Peyer's patch (tissue), 4 donors: ENCODE measurements at regions not wholly inside any gene's neighbourhood (a gene's known extent, or its start where the extent isn't known, plus 50 kb on each side); places are given as distances from the start of the nearest gene placed in this dataset.

Experiments used
- CTCF ChIP-seq, 6 experiments: fragments of 450-650 bp in 4 of 6; fragments of 200-600 bp in 2 of 6; sonication (generic) in 1 of 6; IDR thresholded peaks; one replicate each; pipeline ENCODE4 v1.5.1; 2017 to 2019; ENCODE audit warnings: antibody characterized with exemption in 6 of 6, mild to moderate bottlenecking in 3 of 6, moderate library complexity in 1 of 6
- POLR2A ChIP-seq, 2 donors: fragments of 450-650 bp; IDR thresholded peaks; one replicate each; pipeline ENCODE4 v1.5.1; 2017; ENCODE audit warnings: antibody characterized with exemption in 2 of 2, mild to moderate bottlenecking in 2 of 2, moderate library complexity in 2 of 2

GRCh38 chr10:89837165-89838043 lies 136.0 kb downstream of the KIF20B start:
- TF ChIP-seq CTCF (IDR thresholded peaks at IDR 0.05) (no peak), POLR2A (IDR thresholded peaks at IDR 0.05) (no peak)
